Astrocyte of the spinal cord (primary cell): ENCODE measurements at regions not wholly inside any gene's neighbourhood (a gene's known extent, or its start where the extent isn't known, plus 50 kb on each side); places are given as distances from the start of the nearest gene placed in this dataset.
A peak's percentile ranks its signal among the peaks of the same experiment; 100 is the strongest.

ENCODE experiments used
- DNase-seq: peaks from one replicate; pipeline ENCODE4 v3.0.0; 2011; ENCODE audit warnings: low read depth, low spot score
- H3K4me3 ChIP-seq: 2 replicates; pipeline ENCODE4 v1.5.1; 2011; ENCODE audit warnings: low read depth, mild to moderate bottlenecking, low read length, moderate library complexity
- CTCF ChIP-seq: IDR thresholded peaks from 2 replicates; pipeline ENCODE4 v1.5.1; 2012; ENCODE audit warnings: low read depth, mild to moderate bottlenecking, low read length, inconsistent platforms
- in situ Hi-C: cut with HindIII; loops from 2 replicates; pipeline ENCODE4 v1.10.0; 2017; ENCODE audit warnings: low sequenced_read_pairs

GRCh38 chr5:62134811-62135210 lies 171.2 kb upstream of the KIF2A start:
- in situ Hi-C loops = no loop called here
- no peak for TF ChIP-seq CTCF
- DNase-seq = no peak

GRCh38 chr5:62137628-62138027 lies 168.4 kb upstream of the KIF2A start:
- in situ Hi-C loops = no loop called here
- H3K4me3 ChIP-seq = no peak overlapping the region
- TF ChIP-seq CTCF = no peak
- no peak for DNase-seq

More at GRCh38 chr5:62134811-62135210, 171.2 kb upstream of the KIF2A start:
- H3K4me3 ChIP-seq = no peak overlapping the region

- in situ Hi-C loops = no loop called here
- no peak for DNase-seq
- TF ChIP-seq CTCF = no peak
- no peak overlapping the region for H3K4me3 ChIP-seq
Measured at GRCh38 chr5:62138607-62139006, 167.4 kb upstream of the KIF2A start.

DNA sequence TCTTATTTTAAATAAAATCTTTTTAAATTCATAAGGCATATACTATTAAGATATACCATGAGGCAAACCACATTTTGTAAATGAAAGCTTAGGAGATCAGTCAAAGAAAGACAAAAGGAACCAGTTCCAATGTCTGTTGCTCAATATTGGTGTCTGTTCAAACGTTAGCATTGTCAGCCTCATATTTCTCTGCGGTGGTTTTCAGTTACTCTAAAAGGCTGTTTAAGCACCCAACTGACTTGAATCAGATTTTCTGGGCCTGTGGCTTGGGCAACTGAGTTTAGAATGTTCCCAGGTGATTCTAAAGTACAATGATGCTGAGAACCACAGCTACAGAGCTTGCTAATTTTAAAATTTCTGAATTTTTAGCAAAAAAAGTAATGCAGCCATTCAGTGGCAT lies 166.3 kb upstream of the KIF2A start:
- in situ Hi-C loops = no loop called here
- no peak overlapping the region for H3K4me3 ChIP-seq
- no peak for DNase-seq
- no peak for TF ChIP-seq CTCF

DNA sequence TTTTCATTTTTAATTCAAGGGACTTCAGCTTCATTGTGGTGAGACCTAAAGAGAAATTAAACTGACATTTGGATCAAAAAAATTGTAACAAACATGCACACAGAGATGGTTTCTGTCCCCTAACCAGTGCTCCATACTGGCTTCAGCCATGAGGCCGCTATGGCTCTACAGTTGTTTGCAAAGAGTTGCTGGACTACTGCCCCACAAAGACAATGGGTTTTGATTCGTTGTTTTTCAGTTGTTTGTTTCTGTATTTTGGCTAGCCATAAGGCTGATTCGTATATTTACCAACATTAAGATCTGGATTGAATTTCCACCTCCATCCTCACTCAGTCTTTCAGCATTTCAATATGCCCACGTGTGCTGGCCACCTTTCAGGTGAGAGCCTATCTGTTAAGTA lies 163.7 kb upstream of the KIF2A start:
- DNase-seq = no peak
- no peak for TF ChIP-seq CTCF
- H3K4me3 ChIP-seq = no peak overlapping the region
- in situ Hi-C loops = no loop called here

DNA sequence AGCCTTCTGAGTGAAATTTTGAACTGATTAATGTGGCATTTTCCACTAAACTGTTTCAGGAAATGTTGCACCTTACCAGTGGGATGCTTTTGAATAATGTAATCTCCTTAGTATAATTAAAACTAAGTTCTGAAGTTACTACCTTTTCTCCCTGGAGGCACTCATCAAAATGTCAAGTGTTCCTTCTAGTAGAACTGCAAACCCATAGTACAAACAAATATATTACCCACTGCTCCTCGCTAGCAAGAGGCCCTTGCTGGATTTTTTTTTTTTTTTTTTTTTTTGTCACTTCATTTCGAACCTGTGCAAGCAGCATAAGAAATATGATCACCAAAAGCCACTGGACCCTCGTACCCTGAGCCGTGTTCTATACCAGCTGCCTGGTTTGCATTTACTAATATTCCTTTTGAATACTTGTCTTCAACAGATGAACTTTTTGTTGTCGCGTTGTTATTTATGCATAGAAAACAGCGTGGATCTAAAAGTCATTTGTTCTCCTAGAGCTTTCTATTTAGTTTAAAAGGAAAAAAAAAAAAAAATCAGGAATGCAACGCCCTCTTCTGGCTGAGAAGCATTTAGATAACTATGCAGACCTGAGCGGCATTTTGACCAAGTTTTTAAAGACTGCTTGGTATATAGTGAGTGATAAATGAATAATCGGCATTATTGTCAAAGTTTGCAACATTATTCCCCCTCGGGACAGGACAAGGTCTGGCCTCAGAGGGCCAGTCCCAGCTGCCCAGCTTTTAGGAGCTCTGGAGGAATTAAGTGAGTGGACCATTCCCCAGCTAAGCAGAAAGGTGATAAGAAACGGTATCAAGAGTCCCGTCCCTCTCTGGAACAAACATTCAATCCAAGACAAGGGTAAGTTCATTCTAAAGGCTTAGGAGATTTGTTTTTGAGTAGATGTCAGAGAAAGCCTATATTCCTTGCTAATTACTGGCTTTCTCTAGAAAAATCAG lies 162.5 kb upstream of the KIF2A start:
- DNase-seq = peak; percentile 53
- peak; percentile 54 for TF ChIP-seq CTCF
- in situ Hi-C loops = no loop called here
- H3K4me3 ChIP-seq = no peak overlapping the region
